ENCODE measurements at regions not wholly inside any gene's neighbourhood (a gene's known extent, or its start where the extent isn't known, plus 50 kb on each side); places are given as distances from the start of the nearest gene placed in this dataset.

DNA sequence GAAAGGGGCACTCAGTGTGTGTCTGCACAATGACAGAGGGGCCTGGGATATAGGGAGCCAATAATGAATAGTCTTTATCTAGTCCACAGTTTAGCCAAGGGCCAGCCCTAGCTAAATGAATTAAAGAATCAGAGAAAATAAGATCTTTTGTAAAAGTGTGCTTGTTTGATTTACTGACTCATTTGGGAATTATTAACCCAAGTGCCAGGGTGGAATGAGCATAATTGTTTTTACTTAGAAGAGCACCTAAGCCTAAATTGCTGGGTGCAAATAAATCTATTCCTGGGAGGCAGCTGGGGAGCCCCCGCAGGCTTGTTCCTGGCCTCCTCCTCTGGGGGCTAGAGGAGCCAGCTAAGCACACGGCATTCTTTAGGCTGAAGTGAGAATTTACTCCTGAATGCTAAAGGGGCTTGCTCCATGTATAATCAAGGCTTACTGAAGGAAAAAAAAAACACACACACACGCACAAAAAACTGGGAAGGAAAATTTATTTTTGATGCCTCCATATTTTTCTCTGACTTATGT, 405.3 kb upstream of the SUCLG2 start:
- FAIRE-seq (no peak), DNase-seq (ENCODE audit: low spot score) (no peak)

DNA sequence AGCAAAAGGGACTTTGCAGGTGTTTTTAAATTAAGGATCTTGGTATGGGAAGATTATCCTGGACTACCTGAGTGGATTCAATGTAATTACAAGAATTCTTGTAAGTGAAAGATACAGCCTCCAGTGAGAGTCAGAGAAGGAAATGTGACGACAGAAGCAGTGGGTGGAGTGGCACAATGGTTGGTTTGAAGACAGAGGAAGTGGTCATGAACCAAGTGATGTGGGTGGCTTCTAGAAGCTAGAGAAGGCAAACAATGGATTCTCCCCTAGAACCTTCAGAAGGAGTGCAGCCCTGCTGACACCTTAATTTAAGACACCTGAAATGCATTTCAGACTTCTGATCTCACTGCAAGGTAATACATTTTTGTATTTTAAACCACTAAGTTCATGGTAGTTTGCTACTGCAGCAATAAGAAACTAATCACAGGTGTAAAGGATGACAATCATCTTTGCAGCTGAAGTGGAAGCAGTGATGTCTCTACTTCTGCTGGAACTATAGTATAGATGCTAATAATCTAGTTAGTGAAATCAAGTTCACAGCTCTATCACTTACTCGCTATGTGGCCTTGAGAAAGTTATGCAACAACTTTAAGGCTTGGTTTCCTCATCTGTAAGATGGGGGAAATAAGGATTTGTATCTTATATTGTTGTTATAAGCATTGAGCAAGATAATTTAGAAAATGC, 403.4 kb upstream of the SUCLG2 start:
- DNase-seq (ENCODE audit: low spot score) = no peak
- FAIRE-seq = no peak

DNA sequence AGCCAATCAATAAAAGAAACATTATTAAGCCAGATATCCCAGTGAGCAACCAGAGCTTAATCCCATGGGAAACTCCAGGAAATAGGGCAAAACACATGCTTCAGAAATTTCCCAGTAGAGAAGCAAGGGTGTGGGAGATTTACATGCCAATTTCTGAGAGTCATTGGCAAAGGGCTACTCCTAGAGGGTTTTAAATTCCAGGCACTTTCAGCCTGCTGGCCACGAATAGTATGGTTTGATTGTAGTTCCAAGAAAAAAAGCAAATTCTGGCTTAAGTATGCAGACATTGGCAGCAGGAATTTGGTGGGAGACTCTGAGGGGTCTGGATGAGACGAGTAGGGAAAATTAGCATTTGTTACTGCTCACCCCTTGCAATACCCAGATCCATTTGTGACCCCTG, 402.1 kb upstream of the SUCLG2 start:
- DNase-seq (ENCODE audit: low spot score) = no peak
- FAIRE-seq = no peak

DNA sequence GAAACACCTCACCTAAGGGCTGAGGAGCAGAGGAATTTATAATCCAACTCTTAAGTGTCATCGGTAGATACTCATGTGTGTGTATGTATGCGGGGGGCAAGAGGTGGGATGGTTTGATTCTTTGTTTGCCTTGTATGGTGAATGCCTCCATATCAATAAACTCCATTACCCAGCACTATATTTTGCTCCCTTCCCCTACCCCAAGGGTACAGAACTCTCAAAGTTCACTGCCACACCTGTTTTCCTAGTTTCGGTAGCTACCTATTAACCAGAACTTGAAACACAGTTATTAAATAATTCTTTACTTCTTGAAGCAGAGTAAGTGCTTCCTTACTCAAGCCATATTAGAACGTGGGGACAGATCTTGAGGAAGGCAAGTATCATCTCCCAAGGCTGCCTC, 400.8 kb upstream of the SUCLG2 start:
- no peak for FAIRE-seq
- DNase-seq (ENCODE audit: low spot score) = no peak

DNA sequence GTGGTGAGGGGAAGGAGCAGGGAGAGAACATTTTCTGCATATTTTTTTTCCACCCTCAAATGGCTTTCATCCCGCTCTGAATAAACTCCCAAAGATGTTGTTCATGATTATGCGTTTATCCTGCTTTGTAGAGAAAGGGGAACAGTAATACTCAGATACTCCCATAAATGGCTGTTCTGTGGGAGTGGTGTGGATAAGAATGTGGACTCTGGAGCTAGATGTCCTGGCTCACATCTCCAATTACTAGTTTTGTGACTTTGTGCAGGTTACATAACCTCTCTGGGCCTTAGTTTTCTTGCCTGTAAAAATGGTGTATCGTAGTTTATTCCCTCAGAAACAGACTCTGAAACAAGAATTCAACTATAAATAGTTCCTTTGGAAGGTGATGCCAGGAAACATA, 395.4 kb upstream of the SUCLG2 start:
- FAIRE-seq (no peak), DNase-seq (ENCODE audit: low spot score) (no peak)

DNA sequence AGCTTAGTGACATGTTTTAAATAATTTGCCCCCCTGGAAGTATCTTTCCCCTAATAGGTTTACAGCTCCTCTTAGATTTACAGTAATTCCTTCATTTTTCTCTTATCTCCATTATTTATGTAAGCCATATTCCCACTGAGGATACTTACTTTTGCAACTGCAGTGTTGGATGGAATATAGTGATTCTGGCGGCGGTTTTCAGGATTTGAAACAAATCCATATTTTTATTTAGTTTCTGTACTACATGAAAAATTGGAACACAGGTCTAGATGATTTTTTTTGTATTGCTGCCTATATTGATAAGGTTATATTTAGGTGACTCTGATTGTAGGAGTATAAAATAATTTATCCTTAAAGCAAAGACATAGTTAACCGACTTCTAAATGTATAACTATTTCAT, 391.6 kb upstream of the SUCLG2 start:
- no peak for DNase-seq (ENCODE audit: low spot score)
- no peak for FAIRE-seq

DNA sequence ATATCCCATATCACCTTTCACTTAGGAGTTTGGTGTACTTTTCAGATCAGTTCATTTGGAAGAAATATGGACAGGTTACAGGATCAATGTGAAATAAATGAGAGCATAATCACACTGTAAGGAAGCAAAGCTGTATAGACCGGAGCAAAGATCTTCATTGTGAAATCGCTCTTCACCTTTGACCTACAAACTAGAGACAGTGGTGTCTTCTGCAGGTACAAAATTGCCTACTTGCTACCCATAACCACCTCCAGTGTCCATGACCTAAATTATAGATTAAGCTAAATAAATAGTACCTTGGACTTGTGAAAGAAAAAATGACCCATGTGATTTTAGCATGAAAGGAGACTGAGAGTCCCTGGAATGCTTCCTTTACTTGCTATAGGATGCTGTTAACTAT, 379.5 kb upstream of the SUCLG2 start:
- DNase-seq (ENCODE audit: low spot score) (no peak), FAIRE-seq (no peak)

DNA sequence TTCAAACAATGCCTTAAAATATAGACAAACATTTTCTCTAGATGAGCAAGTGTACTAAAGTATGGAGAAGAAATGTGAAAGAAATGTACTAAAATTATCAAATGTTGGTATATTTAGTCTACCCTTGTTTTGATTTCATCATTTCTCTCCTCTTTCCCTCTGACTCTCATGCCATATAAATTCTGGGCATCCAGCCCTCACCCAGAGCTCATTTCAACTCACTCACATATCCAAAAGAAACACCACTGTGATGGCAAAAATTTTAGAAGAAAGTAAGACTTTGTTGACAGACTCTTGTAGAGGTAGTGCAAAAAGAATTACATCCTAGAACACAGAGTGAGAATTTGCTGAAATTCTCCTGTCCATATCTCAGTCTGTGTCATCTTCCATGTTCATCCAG, 377.8 kb upstream of the SUCLG2 start:
- no peak for FAIRE-seq
- no peak for DNase-seq (ENCODE audit: low spot score)

DNA sequence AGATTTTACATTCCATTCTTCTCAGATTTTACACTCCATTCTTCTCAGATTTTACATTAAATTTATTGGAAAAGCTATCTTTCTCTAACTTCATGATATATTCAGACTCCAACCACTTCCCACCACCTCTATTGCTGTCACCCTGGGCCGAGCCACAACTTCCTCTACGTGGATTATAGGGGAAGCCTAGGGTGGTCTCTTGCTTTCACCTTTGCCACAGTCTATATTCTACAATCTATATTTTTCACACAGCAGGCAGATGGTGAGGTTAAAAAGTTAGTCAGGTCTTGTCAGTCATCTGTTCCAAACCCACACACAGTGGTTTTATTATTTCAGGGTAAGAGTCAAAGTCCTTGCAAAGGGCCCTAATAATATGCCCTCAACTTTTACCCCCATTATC, 370.8 kb upstream of the SUCLG2 start:
- no peak for FAIRE-seq

DNA sequence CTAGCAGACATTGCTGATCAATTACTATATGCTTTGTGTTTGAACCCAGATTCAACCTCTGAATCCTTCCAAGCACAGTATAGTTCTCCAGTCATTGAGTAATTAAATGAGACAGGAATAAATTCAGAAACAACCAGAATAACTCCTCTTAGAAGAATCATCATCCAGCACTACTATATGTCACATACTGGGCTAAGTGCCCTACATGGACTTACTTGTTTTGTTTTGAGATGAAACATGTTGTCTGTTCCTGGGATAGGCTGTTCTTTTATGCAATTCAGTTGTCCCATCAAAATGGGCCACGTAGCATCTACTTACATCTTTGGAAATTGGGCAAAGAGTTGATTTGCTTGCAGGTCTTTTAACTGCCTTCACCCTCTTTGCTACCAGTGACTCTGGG, 365.5 kb upstream of the SUCLG2 start:
- DNase-seq (ENCODE audit: low spot score) (no peak), FAIRE-seq (no peak)

More for the DNA sequence above, 370.8 kb upstream of the SUCLG2 start:
- no peak for DNase-seq (ENCODE audit: low spot score)

DNA sequence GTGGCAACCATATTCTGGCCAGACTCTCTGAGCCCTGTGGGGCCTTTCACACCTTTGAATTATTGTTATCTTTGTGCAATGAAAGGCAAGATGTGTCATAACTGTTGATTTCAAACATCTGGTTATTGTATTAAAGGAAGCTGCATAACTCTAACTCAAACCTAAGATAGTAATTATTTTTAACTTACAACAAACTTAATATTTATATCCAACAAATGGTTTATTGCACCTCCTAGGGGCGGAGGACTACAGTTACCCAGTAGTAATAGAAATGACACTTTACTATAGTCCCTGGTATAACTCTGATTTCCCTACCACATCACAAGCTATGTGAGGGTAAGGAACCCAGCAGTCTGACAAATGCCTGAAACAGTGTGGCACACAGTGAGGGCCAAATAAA, 363.9 kb upstream of the SUCLG2 start:
- FAIRE-seq (no peak), DNase-seq (ENCODE audit: low spot score) (no peak)

DNA sequence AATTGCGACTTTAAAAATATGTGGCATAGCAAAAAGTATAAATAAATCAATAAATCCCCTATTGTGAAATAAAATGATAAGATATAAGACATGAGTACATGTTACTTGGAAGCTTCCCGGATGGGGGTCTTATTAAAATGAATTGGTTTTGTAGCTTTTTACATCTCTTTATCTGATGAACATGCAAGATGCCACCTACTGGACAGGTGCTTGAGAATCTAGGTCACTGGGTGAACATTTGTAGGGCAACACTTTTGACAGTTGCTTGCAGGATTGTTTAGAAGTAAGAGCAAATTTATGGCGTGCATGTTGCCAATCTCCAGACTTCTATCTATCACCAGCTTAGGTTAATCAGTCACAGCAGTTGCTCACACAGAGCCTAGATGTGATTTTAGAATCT, 362.7 kb upstream of the SUCLG2 start:
- no peak for FAIRE-seq

DNA sequence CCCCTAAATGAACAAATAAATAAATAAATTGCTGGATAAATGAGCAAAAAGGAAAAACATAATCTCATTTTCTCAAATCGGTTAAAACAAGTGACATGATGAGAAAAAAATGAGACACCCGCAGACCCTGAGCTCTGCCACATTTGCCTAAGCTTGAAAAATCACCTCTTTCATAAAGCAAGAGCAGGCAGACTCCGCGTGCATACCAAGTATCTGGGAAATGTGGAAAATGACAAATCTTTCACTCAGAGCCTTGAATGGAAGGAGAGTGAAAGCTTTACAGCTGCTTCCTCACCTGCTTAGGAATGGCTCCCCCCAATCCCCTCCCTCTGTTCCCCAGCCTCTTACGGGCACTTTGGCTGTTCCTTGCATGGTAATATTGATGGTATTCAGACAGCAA, 355.5 kb upstream of the SUCLG2 start:
- no peak for DNase-seq (ENCODE audit: low spot score)
- no peak for FAIRE-seq

More for the DNA sequence above, 362.7 kb upstream of the SUCLG2 start:
- no peak for DNase-seq (ENCODE audit: low spot score)

DNA sequence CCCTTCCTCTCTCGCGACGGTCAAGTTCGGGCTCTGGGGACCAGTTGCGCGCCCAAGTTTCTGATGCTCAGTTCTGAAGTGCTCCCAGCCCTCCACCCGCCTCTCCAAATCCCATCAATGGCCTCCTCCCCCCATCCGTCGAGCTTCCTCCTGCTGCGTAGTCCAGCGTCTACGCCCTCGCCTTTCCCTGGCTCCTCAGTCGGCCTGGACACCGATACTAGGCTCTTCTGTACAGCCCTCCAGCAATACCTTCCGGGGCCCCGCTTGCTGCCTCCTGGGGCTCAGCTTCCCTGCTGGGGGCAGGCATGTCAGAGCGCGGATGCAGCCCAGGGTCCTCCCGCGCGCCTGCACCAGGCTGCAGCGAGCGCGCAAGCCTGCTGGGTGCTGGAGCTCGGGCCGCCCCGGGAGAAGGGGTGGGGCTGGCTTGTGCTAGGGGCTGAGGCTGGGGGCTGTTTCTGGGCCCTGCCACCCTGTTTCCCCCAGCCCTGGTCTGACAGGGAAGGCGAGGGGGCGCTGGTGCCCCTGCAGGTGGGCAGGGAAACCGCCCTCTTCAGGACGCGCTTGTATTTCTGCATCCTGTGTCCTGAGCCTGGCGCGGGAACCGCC, 353.3 kb upstream of the SUCLG2 start:
- DNase-seq (ENCODE audit: low spot score) (peak; percentile 7), FAIRE-seq (no peak)

DNA sequence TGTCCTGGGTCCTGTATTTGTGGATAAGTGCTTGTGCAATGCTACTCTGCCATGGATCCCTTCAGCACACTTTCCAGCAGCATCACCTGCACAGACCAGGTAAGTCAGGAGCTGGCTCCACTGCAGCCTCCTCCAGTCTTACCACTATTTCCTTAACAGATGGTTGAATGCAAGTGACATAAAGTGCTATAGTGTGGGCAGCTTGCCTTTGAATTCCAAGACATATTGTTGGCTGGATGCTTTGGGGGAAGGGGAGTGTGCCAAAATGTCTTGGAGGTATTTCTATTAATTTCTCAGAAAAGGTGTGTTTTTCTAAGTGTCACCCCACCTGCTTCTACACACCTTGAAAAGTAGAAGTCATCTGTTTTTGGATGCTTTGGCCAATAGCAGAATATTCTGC, 352.2 kb upstream of the SUCLG2 start:
- DNase-seq (ENCODE audit: low spot score) (no peak), FAIRE-seq (no peak)

DNA sequence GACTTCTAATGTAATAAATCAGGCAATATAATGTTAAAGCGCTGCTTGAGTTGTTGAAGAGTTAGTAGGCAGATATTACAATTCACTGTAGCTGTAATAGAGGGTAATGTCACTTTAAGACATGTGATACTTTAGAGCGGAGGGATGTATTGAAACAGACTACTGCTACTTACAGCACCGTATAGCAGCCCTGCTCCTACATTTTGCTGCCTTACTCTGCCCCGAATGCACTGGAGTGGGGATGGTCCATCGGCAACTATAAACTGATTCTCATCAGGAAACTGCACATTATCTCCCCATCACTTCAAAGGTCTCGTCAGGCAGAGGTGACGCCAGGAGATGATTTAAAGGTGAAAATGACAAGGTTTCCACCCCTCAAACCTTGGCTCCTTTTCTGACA, 349.7 kb upstream of the SUCLG2 start:
- FAIRE-seq = no peak
- DNase-seq (ENCODE audit: low spot score) = no peak

DNA sequence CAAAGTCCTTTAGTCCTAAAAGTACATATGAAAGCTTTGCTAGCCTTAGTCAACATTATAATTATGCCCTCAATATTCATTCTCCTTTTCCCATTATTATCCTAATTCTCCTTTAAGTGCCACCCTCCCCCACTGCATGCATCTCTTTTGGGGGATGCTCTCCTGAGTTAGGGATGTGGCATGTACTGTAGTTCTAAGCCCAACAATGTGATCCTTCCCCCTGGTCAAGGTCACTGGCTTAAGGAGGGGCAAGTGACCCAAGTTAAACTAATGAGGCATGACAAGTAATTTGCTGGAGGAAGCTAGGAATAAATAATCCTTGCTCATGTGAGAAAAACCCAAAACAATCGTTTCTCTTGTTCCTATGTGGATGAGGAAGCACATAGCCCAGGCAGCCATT, 343.9 kb upstream of the SUCLG2 start:
- no peak for FAIRE-seq

DNA sequence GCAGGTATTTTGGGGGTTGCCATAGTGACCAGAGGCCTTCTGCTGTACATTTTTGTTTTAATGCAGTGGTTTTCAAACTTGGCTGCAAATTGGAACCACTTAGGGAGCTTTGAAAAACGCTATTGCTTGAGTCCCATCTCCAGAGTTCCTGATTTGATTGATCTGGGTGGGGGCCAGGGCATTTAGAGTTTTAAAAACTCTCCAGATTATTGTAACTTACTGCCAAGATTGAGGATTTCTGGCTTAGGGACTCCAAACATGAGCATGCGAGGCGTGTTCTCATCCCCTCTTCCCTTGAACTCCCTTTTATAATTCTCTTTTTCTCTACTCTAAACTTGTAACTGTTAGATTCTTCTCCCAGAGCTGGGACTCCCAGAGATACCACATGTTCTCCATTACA, 340.8 kb upstream of the SUCLG2 start:
- FAIRE-seq = no peak
- no peak for DNase-seq (ENCODE audit: low spot score)

More for the DNA sequence above, 343.9 kb upstream of the SUCLG2 start:
- DNase-seq (ENCODE audit: low spot score) = no peak

DNA sequence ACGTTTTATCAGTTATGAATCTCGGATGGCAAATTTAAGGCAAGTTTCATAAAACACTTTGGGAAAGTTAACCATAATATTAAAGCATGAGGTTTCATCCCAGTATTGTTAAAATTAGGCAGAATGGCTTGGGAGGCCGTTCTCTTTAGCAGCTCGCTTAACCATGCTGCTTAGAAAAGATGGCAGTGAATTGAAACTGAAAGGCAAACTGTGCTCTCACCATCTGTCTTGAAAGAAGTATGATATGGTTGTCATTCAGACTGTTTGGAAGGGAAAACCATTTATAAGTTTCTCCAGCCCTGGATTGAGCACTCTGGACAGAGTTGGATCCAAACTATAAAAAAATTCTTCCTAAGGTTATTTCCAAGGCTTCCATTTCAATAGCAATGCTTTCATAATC, 332.3 kb upstream of the SUCLG2 start:
- FAIRE-seq = no peak
- DNase-seq (ENCODE audit: low spot score) = no peak

DNA sequence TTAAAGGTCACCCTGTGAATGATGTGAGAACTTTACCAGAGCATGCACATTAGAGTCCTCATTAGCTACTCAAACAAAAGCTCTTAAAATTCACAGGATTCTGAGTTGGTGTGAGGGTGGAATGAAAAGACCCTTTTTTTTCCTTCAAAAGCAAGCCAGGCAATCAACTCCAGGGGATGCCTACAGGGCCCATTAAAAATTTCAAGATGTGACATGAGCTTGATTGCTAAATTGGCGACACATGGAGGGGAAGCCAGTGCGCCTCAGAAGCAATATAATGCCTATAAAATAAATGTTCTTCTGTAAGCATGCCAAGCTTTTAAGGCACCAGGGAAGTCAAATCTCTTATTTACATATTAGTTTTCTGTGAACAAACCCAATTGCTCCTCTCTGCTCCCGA, 328.8 kb upstream of the SUCLG2 start:
- FAIRE-seq (no peak), DNase-seq (ENCODE audit: low spot score) (no peak)

DNA sequence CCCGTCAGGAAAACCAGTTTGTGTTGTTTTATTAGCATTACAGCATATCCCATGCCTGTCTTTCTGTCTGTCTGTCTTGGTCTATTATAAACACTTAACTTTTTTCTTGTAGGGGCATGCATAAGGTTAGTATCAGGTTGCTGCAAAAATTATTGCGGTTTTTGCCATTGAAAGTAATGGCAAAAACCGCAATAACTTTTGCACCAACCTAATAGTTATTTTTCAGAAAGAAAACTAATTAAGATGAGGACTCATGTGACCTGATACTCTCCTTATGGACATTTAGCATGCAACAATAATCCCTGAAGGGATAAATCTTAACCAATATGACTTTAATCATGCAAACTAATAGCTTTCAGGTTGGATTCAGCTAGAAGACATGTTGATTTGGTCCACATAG, 326.7 kb upstream of the SUCLG2 start:
- no peak for DNase-seq (ENCODE audit: low spot score)
- no peak for FAIRE-seq

DNA sequence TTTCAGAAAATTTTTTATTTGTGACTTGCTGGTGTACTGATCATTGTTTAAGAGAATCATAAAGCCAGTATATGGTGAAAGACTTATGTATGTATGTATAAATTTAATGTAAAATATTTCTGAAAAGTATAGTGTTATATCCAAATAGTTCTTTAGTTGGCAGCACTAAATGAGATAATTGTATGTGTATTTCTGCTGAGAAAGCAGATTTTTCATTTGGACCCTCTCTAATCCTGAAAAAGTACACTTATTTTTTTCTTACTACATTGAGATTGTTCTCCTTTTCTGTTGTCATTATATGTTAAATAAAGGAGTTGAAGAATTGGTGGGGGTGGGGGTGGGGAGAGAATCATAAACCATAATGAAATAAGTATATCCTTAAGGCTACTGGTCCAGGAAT, 324.9 kb upstream of the SUCLG2 start:
- no peak for FAIRE-seq
- no peak for DNase-seq (ENCODE audit: low spot score)

DNA sequence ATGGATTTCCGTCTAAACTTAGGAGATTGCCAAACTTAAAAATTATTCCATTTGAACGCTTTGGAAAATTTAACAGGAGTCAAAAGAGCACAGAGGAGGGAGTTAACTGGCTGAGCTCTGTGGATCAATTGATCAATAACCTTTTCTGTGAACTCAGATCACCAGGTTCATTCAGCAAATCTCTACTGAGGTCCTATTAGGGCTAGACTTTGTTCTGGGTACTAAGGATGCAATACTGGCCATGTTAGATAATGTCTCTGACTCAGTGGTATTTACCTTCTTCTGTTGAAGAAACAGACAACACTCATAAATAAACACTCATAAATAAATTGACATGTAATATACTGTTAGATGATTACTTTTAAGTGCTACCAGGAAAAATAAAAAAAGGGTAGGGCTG, 323.4 kb upstream of the SUCLG2 start:
- DNase-seq (ENCODE audit: low spot score) = no peak
- no peak for FAIRE-seq
